ENCODE measurements at regions not wholly inside any gene's neighbourhood (a gene's known extent, or its start where the extent isn't known, plus 50 kb on each side); places are given as distances from the start of the nearest gene placed in this dataset.

GRCh38 chr10:10785627-10786026 lies 232.0 kb upstream of the CELF2 start:
- Mint-ChIP-seq H3K27me3 (peaks cover 20% of the 10 kb centered on the region), H3K36me3 (ENCODE audit: low read depth) (no peaks in the 10 kb centered on the region), H3K4me1 (ENCODE audit: low read depth) (no peaks in the 10 kb centered on the region), H3K9me3 (no peaks in the 10 kb centered on the region), H3K27ac (no peak overlapping the region), H3K4me3 (no peak overlapping the region)

- Mint-ChIP-seq H3K36me3 (ENCODE audit: low read depth) (no peaks in the 10 kb centered on the region), H3K4me3 (no peak overlapping the region), H3K4me1 (ENCODE audit: low read depth) (no peaks in the 10 kb centered on the region), H3K9me3 (no peaks in the 10 kb centered on the region), H3K27me3 (peaks cover 20% of the 10 kb centered on the region), H3K27ac (no peak overlapping the region)
These were observed 231.3 kb upstream of the CELF2 start for GRCh38 chr10:10786109-10787090.

GRCh38 chr10:10787586-10787985 lies 230.1 kb upstream of the CELF2 start:
- Mint-ChIP-seq H3K27me3 (peaks cover 26% of the 10 kb centered on the region), H3K36me3 (ENCODE audit: low read depth) (no peaks in the 10 kb centered on the region), H3K9me3 (no peaks in the 10 kb centered on the region), H3K4me3 (no peak overlapping the region), H3K4me1 (ENCODE audit: low read depth) (no peaks in the 10 kb centered on the region), H3K27ac (no peak overlapping the region)

DNA sequence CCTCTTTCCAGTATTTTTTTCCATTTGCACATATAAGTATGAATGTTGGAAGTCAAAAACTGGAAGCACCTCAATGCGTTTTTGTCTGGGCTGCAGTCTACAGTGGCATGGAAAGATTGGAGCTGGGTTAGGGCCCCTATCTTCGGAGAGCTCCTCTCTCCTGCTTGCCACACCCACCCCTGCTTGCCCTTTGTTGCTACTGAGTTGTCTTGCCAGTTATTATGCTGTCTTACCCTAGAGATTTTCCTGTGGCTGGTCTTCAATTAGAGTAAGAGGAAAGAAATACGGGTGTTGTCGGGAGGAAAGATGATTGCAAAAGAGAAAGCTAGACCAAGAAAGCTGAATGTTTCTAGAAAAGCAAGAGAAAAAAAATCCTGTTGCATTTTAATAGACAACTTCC lies 228.9 kb upstream of the CELF2 start:
- peaks cover 30% of the 10 kb centered on the region for H3K27me3 Mint-ChIP-seq
- H3K4me3 Mint-ChIP-seq: no peak overlapping the region
- H3K9me3 Mint-ChIP-seq: no peaks in the 10 kb centered on the region
- no peaks in the 10 kb centered on the region for H3K4me1 Mint-ChIP-seq (ENCODE audit: low read depth)
- H3K27ac Mint-ChIP-seq: no peak overlapping the region
- H3K36me3 Mint-ChIP-seq (ENCODE audit: low read depth): no peaks in the 10 kb centered on the region

GRCh38 chr10:10791869-10792268 lies 225.8 kb upstream of the CELF2 start:
- peaks cover 37% of the 10 kb centered on the region for H3K27me3 Mint-ChIP-seq
- no peak overlapping the region for H3K4me3 Mint-ChIP-seq
- H3K27ac Mint-ChIP-seq: no peak overlapping the region
- H3K9me3 Mint-ChIP-seq: no peaks in the 10 kb centered on the region
- H3K36me3 Mint-ChIP-seq (ENCODE audit: low read depth): no peaks in the 10 kb centered on the region
- H3K4me1 Mint-ChIP-seq (ENCODE audit: low read depth): no peaks in the 10 kb centered on the region

- Mint-ChIP-seq H3K4me1 (ENCODE audit: low read depth) (no peaks in the 10 kb centered on the region), H3K36me3 (ENCODE audit: low read depth) (no peaks in the 10 kb centered on the region), H3K4me3 (no peak overlapping the region), H3K9me3 (no peaks in the 10 kb centered on the region), H3K27me3 (peaks cover 39% of the 10 kb centered on the region), H3K27ac (no peak overlapping the region)
These were observed 225.0 kb upstream of the CELF2 start for GRCh38 chr10:10792681-10793080.

DNA sequence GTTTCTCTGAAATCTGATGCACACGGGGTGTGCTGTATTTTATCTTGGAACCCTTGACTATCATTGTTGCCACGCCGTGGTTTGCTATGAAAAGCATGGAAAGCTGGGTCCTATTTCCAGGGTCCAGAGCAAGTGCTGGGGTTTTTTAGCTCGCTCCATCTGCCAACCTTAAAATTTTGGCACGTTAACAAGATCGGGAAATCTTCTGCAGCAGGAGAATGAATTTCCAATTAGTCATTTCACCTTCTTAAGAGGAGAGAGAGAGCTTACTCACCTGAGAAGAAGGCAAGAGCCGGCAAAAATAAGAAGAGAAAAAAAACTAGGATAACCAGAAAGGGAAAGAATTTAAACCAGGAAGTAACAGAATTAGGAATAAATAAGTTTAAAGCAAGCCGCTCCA lies 223.6 kb upstream of the CELF2 start:
- Mint-ChIP-seq H3K9me3 (no peaks in the 10 kb centered on the region), H3K4me1 (ENCODE audit: low read depth) (no peaks in the 10 kb centered on the region)

GRCh38 chr10:10794791-10795191 lies 222.9 kb upstream of the CELF2 start:
- no peak overlapping the region for H3K4me3 Mint-ChIP-seq
- no peaks in the 10 kb centered on the region for H3K4me1 Mint-ChIP-seq (ENCODE audit: low read depth)
- no peaks in the 10 kb centered on the region for H3K9me3 Mint-ChIP-seq
- no peak overlapping the region for H3K27ac Mint-ChIP-seq
- H3K36me3 Mint-ChIP-seq (ENCODE audit: low read depth): no peaks in the 10 kb centered on the region
- peaks cover 50% of the 10 kb centered on the region for H3K27me3 Mint-ChIP-seq

More for the DNA sequence above, 223.6 kb upstream of the CELF2 start:
- H3K4me3 Mint-ChIP-seq: no peak overlapping the region
- H3K27ac Mint-ChIP-seq: no peak overlapping the region
- H3K36me3 Mint-ChIP-seq (ENCODE audit: low read depth): no peaks in the 10 kb centered on the region
- H3K27me3 Mint-ChIP-seq: peaks cover 50% of the 10 kb centered on the region

DNA sequence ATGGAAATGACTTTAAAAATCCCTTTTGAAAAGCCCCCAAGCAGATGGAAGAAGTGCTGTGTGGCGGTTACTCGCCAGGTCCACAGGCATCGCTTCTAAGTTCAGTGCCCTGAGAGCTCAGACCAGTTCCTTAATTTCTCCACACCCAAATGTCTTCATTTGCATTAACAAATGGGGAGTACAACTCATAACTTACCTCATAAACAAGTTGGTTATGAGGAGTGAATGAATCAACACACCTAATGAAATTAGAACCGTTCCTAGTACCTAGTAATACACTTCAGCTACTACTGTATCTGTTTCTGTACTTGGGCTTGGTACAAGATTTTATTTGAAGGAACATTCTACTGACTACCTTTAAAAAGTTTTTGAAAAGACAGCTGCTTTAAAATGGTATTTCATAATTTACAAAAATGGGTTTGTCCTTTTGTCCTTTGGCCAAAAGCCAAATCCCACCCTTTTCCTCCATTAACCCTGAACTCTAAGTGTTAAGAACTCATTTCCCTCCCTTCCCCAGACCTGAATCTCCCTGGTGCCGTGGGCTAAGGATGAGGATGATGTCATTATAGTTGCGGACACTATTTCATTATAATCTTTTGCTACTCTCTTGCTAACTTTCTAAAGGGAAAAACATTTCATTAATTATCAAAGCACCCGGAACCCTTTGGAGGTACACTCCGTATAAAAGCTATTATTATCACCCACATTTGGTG lies 221.5 kb upstream of the CELF2 start:
- H3K27ac Mint-ChIP-seq: no peak overlapping the region
- H3K27me3 Mint-ChIP-seq: peaks cover 46% of the 10 kb centered on the region
- H3K36me3 Mint-ChIP-seq (ENCODE audit: low read depth): no peaks in the 10 kb centered on the region
- H3K4me1 Mint-ChIP-seq (ENCODE audit: low read depth): no peaks in the 10 kb centered on the region
- H3K9me3 Mint-ChIP-seq: no peaks in the 10 kb centered on the region
- no peak overlapping the region for H3K4me3 Mint-ChIP-seq

GRCh38 chr10:10796774-10797415 lies 220.8 kb upstream of the CELF2 start:
- Mint-ChIP-seq H3K27ac (no peak overlapping the region), H3K9me3 (no peaks in the 10 kb centered on the region), H3K4me3 (no peak overlapping the region), H3K4me1 (ENCODE audit: low read depth) (no peaks in the 10 kb centered on the region), H3K27me3 (peaks cover 45% of the 10 kb centered on the region), H3K36me3 (ENCODE audit: low read depth) (no peaks in the 10 kb centered on the region)

- Mint-ChIP-seq H3K27ac (no peak overlapping the region), H3K4me3 (no peak overlapping the region), H3K9me3 (no peaks in the 10 kb centered on the region), H3K36me3 (ENCODE audit: low read depth) (no peaks in the 10 kb centered on the region), H3K27me3 (peaks cover 40% of the 10 kb centered on the region), H3K4me1 (ENCODE audit: low read depth) (no peaks in the 10 kb centered on the region)
These were observed 220.2 kb upstream of the CELF2 start for GRCh38 chr10:10797513-10797912.

- H3K4me3 Mint-ChIP-seq: no peak overlapping the region
- no peaks in the 10 kb centered on the region for H3K9me3 Mint-ChIP-seq
- no peak overlapping the region for H3K27ac Mint-ChIP-seq
- no peaks in the 10 kb centered on the region for H3K4me1 Mint-ChIP-seq (ENCODE audit: low read depth)
- H3K27me3 Mint-ChIP-seq: peaks cover 32% of the 10 kb centered on the region
- no peaks in the 10 kb centered on the region for H3K36me3 Mint-ChIP-seq (ENCODE audit: low read depth)
These were observed 219.4 kb upstream of the CELF2 start for GRCh38 chr10:10798102-10798863.

DNA sequence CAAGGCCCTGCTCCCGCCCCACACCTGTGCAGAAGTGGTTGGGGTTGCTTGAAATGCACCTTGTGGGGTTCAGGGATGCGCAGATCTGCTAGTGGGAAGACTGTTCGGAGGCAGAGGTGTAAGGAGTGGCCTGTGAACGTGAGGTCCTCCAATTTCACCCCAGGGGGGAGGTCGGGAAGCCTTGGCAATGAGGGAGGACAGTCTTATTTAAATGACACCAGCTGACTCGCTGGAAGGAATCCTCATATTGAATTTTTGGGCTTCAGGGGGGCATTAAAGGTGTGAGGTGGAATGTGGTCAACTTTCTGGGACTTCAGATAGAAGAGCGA lies 218.8 kb upstream of the CELF2 start:
- Mint-ChIP-seq H3K4me1 (ENCODE audit: low read depth) (no peaks in the 10 kb centered on the region), H3K27ac (no peak overlapping the region), H3K4me3 (no peak overlapping the region), H3K27me3 (peaks cover 31% of the 10 kb centered on the region), H3K9me3 (no peaks in the 10 kb centered on the region), H3K36me3 (ENCODE audit: low read depth) (no peaks in the 10 kb centered on the region)

GRCh38 chr10:10800961-10801360 lies 216.7 kb upstream of the CELF2 start:
- Mint-ChIP-seq H3K9me3 (no peaks in the 10 kb centered on the region), H3K27me3 (peaks cover 18% of the 10 kb centered on the region), H3K4me1 (ENCODE audit: low read depth) (no peaks in the 10 kb centered on the region), H3K4me3 (no peak overlapping the region), H3K27ac (no peak overlapping the region), H3K36me3 (ENCODE audit: low read depth) (no peaks in the 10 kb centered on the region)

Measured in stimulated activated naive CD8-positive, alpha-beta T cell treated with anti-CD3 and anti-CD28 coated beads, Interleukin-15, Interleukin-2, amounts not matched to agents 100 ng/mL and 50 ng/mL, for 24 hours (primary cell).